HepG2 (cell line): ENCODE measurements at regions not wholly inside any gene's neighbourhood (a gene's known extent, or its start where the extent isn't known, plus 50 kb on each side); places are given as distances from the start of the nearest gene placed in this dataset.

Experiments
- ESRRA ChIP-seq: sonication (generic); formaldehyde crosslinking; IDR thresholded peaks from 2 replicates; pipeline ENCODE4 v1.5.1; 2020; ENCODE audit warnings: mild to moderate bottlenecking, low read depth, missing genetic modification reagents
- KDM1A ChIP-seq: IDR thresholded peaks from 2 replicates; pipeline ENCODE4 v1.6.1; 2016; ENCODE audit warnings: missing compliant biosample characterization
- SP4 ChIP-seq: sonication (generic); formaldehyde crosslinking; IDR thresholded peaks from 2 replicates; pipeline ENCODE4 v1.8.1; 2023; ENCODE audit warnings: mild to moderate bottlenecking, missing genetic modification reagents
- TF ChIP-seq, protein P1 (sequence below): sonication (generic); formaldehyde crosslinking; IDR thresholded peaks from 2 replicates; pipeline ENCODE4 v1.5.0; 2020; ENCODE audit warnings: mild to moderate bottlenecking, missing genetic modification reagents, moderate library complexity

DNA sequence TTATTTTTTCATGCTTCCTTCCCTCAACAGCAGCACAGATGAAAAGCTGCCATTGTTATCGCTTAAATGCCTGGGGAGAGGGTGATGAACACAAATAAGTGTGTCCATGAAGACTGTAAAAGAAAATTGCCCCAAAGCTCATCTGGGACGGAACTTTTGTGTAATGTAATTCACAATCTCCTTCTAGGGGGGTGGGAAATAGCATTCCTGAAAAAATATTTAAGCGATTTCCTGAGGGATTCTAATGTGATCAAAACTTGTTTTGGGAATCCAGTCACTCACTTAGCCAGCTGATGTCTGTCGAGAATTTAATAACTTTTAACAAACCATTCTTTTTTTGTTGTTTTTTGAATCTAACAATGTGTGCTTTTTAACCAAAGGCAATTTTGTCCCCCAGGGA lies 427.9 kb downstream of the PLCL1 start:
- no peak for TF ChIP-seq KDM1A (CRISPR knock-in tag)
- TF ChIP-seq SP4 (CRISPR knock-in tag) = no peak
- TF ChIP-seq, protein P1, sequence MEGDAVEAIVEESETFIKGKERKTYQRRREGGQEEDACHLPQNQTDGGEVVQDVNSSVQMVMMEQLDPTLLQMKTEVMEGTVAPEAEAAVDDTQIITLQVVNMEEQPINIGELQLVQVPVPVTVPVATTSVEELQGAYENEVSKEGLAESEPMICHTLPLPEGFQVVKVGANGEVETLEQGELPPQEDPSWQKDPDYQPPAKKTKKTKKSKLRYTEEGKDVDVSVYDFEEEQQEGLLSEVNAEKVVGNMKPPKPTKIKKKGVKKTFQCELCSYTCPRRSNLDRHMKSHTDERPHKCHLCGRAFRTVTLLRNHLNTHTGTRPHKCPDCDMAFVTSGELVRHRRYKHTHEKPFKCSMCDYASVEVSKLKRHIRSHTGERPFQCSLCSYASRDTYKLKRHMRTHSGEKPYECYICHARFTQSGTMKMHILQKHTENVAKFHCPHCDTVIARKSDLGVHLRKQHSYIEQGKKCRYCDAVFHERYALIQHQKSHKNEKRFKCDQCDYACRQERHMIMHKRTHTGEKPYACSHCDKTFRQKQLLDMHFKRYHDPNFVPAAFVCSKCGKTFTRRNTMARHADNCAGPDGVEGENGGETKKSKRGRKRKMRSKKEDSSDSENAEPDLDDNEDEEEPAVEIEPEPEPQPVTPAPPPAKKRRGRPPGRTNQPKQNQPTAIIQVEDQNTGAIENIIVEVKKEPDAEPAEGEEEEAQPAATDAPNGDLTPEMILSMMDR (CRISPR knock-in tag) = no peak
- TF ChIP-seq ESRRA = no peak
